ENCODE measurements at regions not wholly inside any gene's neighbourhood (a gene's known extent, or its start where the extent isn't known, plus 50 kb on each side); places are given as distances from the start of the nearest gene placed in this dataset.
A peak's percentile ranks its signal among the peaks of the same experiment; 100 is the strongest.

- Mint-ChIP-seq H3K36me3 (ENCODE audit: insufficient read depth, unreplicated experiment) (no peaks in the 10 kb centered on the region), H3K27ac (ENCODE audit: low read depth, unreplicated experiment) (no peak overlapping the region), H3K27me3 (ENCODE audit: insufficient read depth, unreplicated experiment) (no peaks in the 10 kb centered on the region), H3K9me3 (ENCODE audit: unreplicated experiment) (peaks cover 19% of the 10 kb centered on the region), H3K4me3 (ENCODE audit: unreplicated experiment) (no peak overlapping the region), H3K4me1 (ENCODE audit: insufficient read depth, unreplicated experiment) (no peaks in the 10 kb centered on the region)
- no peak for DNase-seq (ENCODE audit: unreplicated experiment)
- intact Hi-C loops (cut with micrococcal nuclease), result no loop called here
- no TSS peak for BruUV-seq (replicated peaks)
- ChIA-PET POLR2A (interaction anchor here (0.6 kb wide), 1 partner anchor 118 kb away, joined by 3 read pairs; no protein-coding TSS in a partner anchor), CTCF (interaction anchor here (0.7 kb wide), 1 partner anchor 241 kb away, joined by 3 read pairs; no protein-coding TSS in a partner anchor)
- TF ChIP-seq CTCF (IDR thresholded peaks at IDR 0.05; ENCODE audit: unreplicated experiment), result no peak
Observed at GRCh38 chrX:151476604-151477303, 79.7 kb downstream of the VMA21 start.

DNA sequence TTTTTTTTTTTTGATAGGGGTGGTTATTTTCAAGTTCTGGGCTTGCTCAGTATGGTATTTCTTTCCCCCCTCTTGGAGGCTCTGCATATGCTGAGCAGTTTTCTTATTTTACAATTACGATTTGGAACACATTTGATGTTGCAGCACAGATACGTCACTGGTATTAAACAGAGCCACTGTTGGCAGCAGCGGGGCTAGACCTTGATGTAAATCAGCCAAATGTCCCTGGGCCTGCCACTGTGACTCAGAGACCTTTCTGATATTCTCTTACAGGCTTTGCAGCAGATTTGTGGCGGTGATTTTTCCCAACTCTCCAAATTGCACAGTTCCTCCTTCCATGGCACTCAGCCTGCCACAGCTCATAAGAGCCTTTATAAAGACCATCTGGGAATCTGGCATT, 81.1 kb downstream of the VMA21 start:
- TF ChIP-seq CTCF (IDR thresholded peaks at IDR 0.05; ENCODE audit: unreplicated experiment), result no peak
- intact Hi-C loops (cut with micrococcal nuclease), result no loop called here
- no peak overlapping the region for H3K27ac Mint-ChIP-seq (ENCODE audit: low read depth, unreplicated experiment)
- peaks cover 19% of the 10 kb centered on the region for H3K9me3 Mint-ChIP-seq (ENCODE audit: unreplicated experiment)
- H3K4me3 Mint-ChIP-seq (ENCODE audit: unreplicated experiment), result no peak overlapping the region
- ChIA-PET CTCF (no interaction called here), POLR2A (no interaction called here)
- no TSS peak for BruUV-seq (replicated peaks)
- DNase-seq (ENCODE audit: unreplicated experiment), result no peak
- no peaks in the 10 kb centered on the region for H3K27me3 Mint-ChIP-seq (ENCODE audit: insufficient read depth, unreplicated experiment)
- H3K36me3 Mint-ChIP-seq (ENCODE audit: insufficient read depth, unreplicated experiment), result no peaks in the 10 kb centered on the region
- no peaks in the 10 kb centered on the region for H3K4me1 Mint-ChIP-seq (ENCODE audit: insufficient read depth, unreplicated experiment)

GRCh38 chrX:151488677-151489076, 74.8 kb upstream of the PASD1 start:
- H3K27me3 Mint-ChIP-seq (ENCODE audit: insufficient read depth, unreplicated experiment), result no peaks in the 10 kb centered on the region
- ChIA-PET CTCF (interaction anchor here (0.6 to 1.1 kb wide), 5 partner anchors 13 to 1377 kb away, joined by 3 to 5 read pairs (median 3); no protein-coding TSS in a partner anchor), POLR2A (no interaction called here)
- no TSS peak for BruUV-seq (replicated peaks)
- peak; percentile 26 for DNase-seq (ENCODE audit: unreplicated experiment)
- H3K36me3 Mint-ChIP-seq (ENCODE audit: insufficient read depth, unreplicated experiment), result no peaks in the 10 kb centered on the region
- no peaks in the 10 kb centered on the region for H3K9me3 Mint-ChIP-seq (ENCODE audit: unreplicated experiment)
- TF ChIP-seq CTCF (IDR thresholded peaks at IDR 0.05; ENCODE audit: unreplicated experiment), result no peak
- H3K4me1 Mint-ChIP-seq (ENCODE audit: insufficient read depth, unreplicated experiment), result no peaks in the 10 kb centered on the region
- intact Hi-C loops (cut with micrococcal nuclease), result loop anchor here (1.0 kb wide), 1 partner anchor 335 kb away; no protein-coding TSS in a partner anchor
- H3K27ac Mint-ChIP-seq (ENCODE audit: low read depth, unreplicated experiment), result no peak overlapping the region
- H3K4me3 Mint-ChIP-seq (ENCODE audit: unreplicated experiment), result no peak overlapping the region

- Mint-ChIP-seq H3K27ac (ENCODE audit: low read depth, unreplicated experiment) (no peak overlapping the region), H3K4me3 (ENCODE audit: unreplicated experiment) (no peak overlapping the region), H3K9me3 (ENCODE audit: unreplicated experiment) (no peaks in the 10 kb centered on the region), H3K4me1 (ENCODE audit: insufficient read depth, unreplicated experiment) (no peaks in the 10 kb centered on the region), H3K36me3 (ENCODE audit: insufficient read depth, unreplicated experiment) (no peaks in the 10 kb centered on the region), H3K27me3 (ENCODE audit: insufficient read depth, unreplicated experiment) (peaks cover 17% of the 10 kb centered on the region)
- BruUV-seq (replicated peaks), result no TSS peak
- CTCF ChIA-PET, result interaction anchor here (0.5 to 2.2 kb wide), 17 partner anchors 11 to 1121 kb away, joined by 3 to 17 read pairs (median 3); no protein-coding TSS in a partner anchor
- intact Hi-C loops (cut with micrococcal nuclease), result loop anchor here (1.0 kb wide), 1 partner anchor 176 kb away; no protein-coding TSS in a partner anchor
- TF ChIP-seq CTCF (IDR thresholded peaks at IDR 0.05; ENCODE audit: unreplicated experiment), result peak; percentile 25
- POLR2A ChIA-PET, result no interaction called here
- peak; percentile 47 for DNase-seq (ENCODE audit: unreplicated experiment)
Observed at GRCh38 chrX:151505796-151506195, 57.7 kb upstream of the PASD1 start.
